IMR-90 (cell line): ENCODE measurements at regions not wholly inside any gene's neighbourhood (a gene's known extent, or its start where the extent isn't known, plus 50 kb on each side); places are given as distances from the start of the nearest gene placed in this dataset.

Experiments
- ATAC-seq: fragments of 200-7000 bp; cut with Tn5 transposase; 2 replicates; pipeline ENCODE4 v1.9.1; 2020; ENCODE audit warnings: low read depth, mild to moderate bottlenecking, moderate library complexity
- BruUV-seq: library from RNA; stranded (reverse); fragments of 400-500 nt; replicated peaks from 2 replicates; lab custom pipeline; 2021; lab: Mats Ljungman, UMichigan
- CTCF ChIA-PET: fragments of 300-600 bp; formaldehyde crosslinking; extraction: SDS; loops from one replicate; lab custom pipeline; 2021; ENCODE audit warnings: antibody characterized with exemption; lab: Yijun Ruan, JAX
- POLR2A ChIA-PET: fragments of 300-600 bp; sonication (Branson Sonifier 250); formaldehyde crosslinking; loops from one replicate; lab custom pipeline; 2022; ENCODE audit warnings: antibody characterized with exemption; ENCODE audit not compliant: unreplicated experiment; lab: Charles Lee
- DNase-seq: peaks from one replicate; pipeline ENCODE4 v3.0.0; 2013
- H2AFZ ChIP-seq: replicated peaks from 2 replicates; pipeline ENCODE3; 2013; ENCODE audit warnings: low read length, mild to moderate bottlenecking; ENCODE audit not compliant: poor library complexity
- H2AK5ac ChIP-seq: 2 replicates; pipeline ENCODE4 v1.6.1; 2013; ENCODE audit warnings: low read depth, low read length, inconsistent platforms
- H2AK9ac ChIP-seq: replicated peaks from 2 replicates; pipeline ENCODE3; 2013; ENCODE audit warnings: mild to moderate bottlenecking, low read depth, low read length, moderate library complexity; ENCODE audit not compliant: poor library complexity
- H2BK120ac ChIP-seq: 2 replicates; pipeline ENCODE4 v1.6.1; 2013; ENCODE audit warnings: low read depth, low read length, inconsistent platforms
- H2BK15ac ChIP-seq: 3 replicates; pipeline ENCODE4 v1.6.1; 2013; ENCODE audit warnings: low read depth, low read length, inconsistent platforms
- H2BK20ac ChIP-seq: 2 replicates; pipeline ENCODE4 v1.6.1; 2013; ENCODE audit warnings: low read depth, mild to moderate bottlenecking, inconsistent platforms, low read length, moderate library complexity
- H2BK5ac ChIP-seq: 2 replicates; pipeline ENCODE4 v1.6.1; 2013; ENCODE audit warnings: mild to moderate bottlenecking, low read depth, low read length, inconsistent platforms; ENCODE audit not compliant: poor library complexity, severe bottlenecking
- H3K14ac ChIP-seq: replicated peaks from 2 replicates; pipeline ENCODE4 v1.6.1; 2013; ENCODE audit warnings: low read depth, low read length, inconsistent platforms
- H3K18ac ChIP-seq: 2 replicates; pipeline ENCODE4 v1.6.1; 2013; ENCODE audit warnings: low read depth, low read length, control low read depth
- H3K23ac ChIP-seq: 2 replicates; pipeline ENCODE4 v1.6.1; 2013; ENCODE audit warnings: low read depth, low read length, inconsistent platforms
- H3K27ac ChIP-seq: 2 replicates; pipeline ENCODE4 v1.5.1; 2013; ENCODE audit warnings: mild to moderate bottlenecking, control low read depth, low read length; ENCODE audit not compliant: insufficient read depth
- H3K27me3 ChIP-seq: 2 replicates; pipeline ENCODE4 v1.6.1; 2013; ENCODE audit warnings: low read length; ENCODE audit not compliant: control insufficient read depth, insufficient read depth
- H3K36me3 ChIP-seq: 2 replicates; pipeline ENCODE4 v1.6.1; 2013; ENCODE audit warnings: low read length, mixed read lengths; ENCODE audit not compliant: control insufficient read depth, insufficient read depth
- H3K4ac ChIP-seq: 2 replicates; pipeline ENCODE4 v1.6.1; 2013; ENCODE audit warnings: low read depth, low read length, inconsistent platforms
- H3K4me1 ChIP-seq: 2 replicates; pipeline ENCODE4 v1.6.1; 2013; ENCODE audit warnings: low read length, mixed read lengths; ENCODE audit not compliant: control insufficient read depth, insufficient read depth
- H3K4me2 ChIP-seq: 2 replicates; pipeline ENCODE4 v1.6.1; 2013; ENCODE audit warnings: low read depth, mild to moderate bottlenecking, control low read depth, low read length, moderate library complexity
- H3K4me3 ChIP-seq: 2 replicates; pipeline ENCODE4 v1.5.1; 2013; ENCODE audit warnings: low read depth, mild to moderate bottlenecking, control low read depth, low read length, moderate library complexity; ENCODE audit not compliant: insufficient read depth
- H3K56ac ChIP-seq: 2 replicates; pipeline ENCODE4 v1.6.1; 2013; ENCODE audit warnings: low read length, inconsistent platforms; ENCODE audit not compliant: insufficient read depth; ENCODE audit errors: extremely low read depth
- H3K79me1 ChIP-seq, 2 experiments: 2 replicates each; pipeline ENCODE4 v1.6.1; 2013; ENCODE audit warnings: low read length in 2 of 2, inconsistent platforms in 1 of 2, low read depth in 1 of 2
- H3K9ac ChIP-seq: 2 replicates; pipeline ENCODE4 v1.6.1; 2013; ENCODE audit warnings: low read depth, low read length, control low read depth
- H3K9me1 ChIP-seq: 2 replicates; pipeline ENCODE4 v1.6.1; 2013; ENCODE audit warnings: low read length, inconsistent platforms; ENCODE audit not compliant: insufficient read depth
- H3K9me3 ChIP-seq: 2 replicates; pipeline ENCODE4 v1.6.1; 2013; ENCODE audit warnings: low read length; ENCODE audit not compliant: control insufficient read depth, insufficient read depth
- H4K20me1 ChIP-seq: 2 replicates; pipeline ENCODE4 v1.6.1; 2013; ENCODE audit warnings: low read length, inconsistent platforms; ENCODE audit not compliant: insufficient read depth
- H4K5ac ChIP-seq: 2 replicates; pipeline ENCODE4 v1.6.1; 2013; ENCODE audit warnings: mild to moderate bottlenecking, low read depth, low read length, control low read depth
- H4K8ac ChIP-seq, 2 experiments: 2 replicates each; pipeline ENCODE4 v1.6.1; 2013; ENCODE audit warnings: low read depth in 2 of 2, low read length in 2 of 2, control low read depth in 1 of 2, inconsistent platforms in 1 of 2
- H4K91ac ChIP-seq: 2 replicates; pipeline ENCODE4 v1.6.1; 2013; ENCODE audit warnings: low read depth, low read length, inconsistent platforms; ENCODE audit not compliant: insufficient read depth
- BHLHE40 ChIP-seq: fragments of 150-350 bp; IDR thresholded peaks from 2 replicates; pipeline ENCODE4 v1.6.1; 2016; ENCODE audit warnings: mild to moderate bottlenecking, low read depth, low read length
- CEBPB ChIP-seq: IDR thresholded peaks from 2 replicates; pipeline ENCODE4 v1.6.1; 2012; ENCODE audit warnings: low read depth, low read length, improper control_type of control experiment
- CHD1 ChIP-seq: IDR thresholded peaks from 2 replicates; pipeline ENCODE4 v1.6.1; 2012; ENCODE audit warnings: low read depth, low read length, improper control_type of control experiment
- ELK1 ChIP-seq: fragments of 150-350 bp; IDR thresholded peaks from 2 replicates; pipeline ENCODE4 v1.6.1; 2016; ENCODE audit warnings: low read depth, mild to moderate bottlenecking, low read length, moderate library complexity, borderline replicate concordance
- MAFK ChIP-seq: IDR thresholded peaks from 2 replicates; pipeline ENCODE4 v1.6.1; 2012; ENCODE audit warnings: low read depth, low read length, improper control_type of control experiment
- MAZ ChIP-seq: IDR thresholded peaks from 2 replicates; pipeline ENCODE4 v1.6.1; 2012; ENCODE audit warnings: low read depth, mild to moderate bottlenecking, low read length, improper control_type of control experiment, moderate library complexity, borderline replicate concordance
- MXI1 ChIP-seq: IDR thresholded peaks from 2 replicates; pipeline ENCODE4 v1.6.1; 2012; ENCODE audit warnings: low read depth, mild to moderate bottlenecking, low read length, moderate library complexity, borderline replicate concordance
- NFE2L2 ChIP-seq: fragments of 150-350 bp; IDR thresholded peaks from 2 replicates; pipeline ENCODE4 v1.6.1; 2016; ENCODE audit warnings: low read depth, mild to moderate bottlenecking, low read length
- RAD21 ChIP-seq: IDR thresholded peaks from 2 replicates; pipeline ENCODE4 v1.6.1; 2012; ENCODE audit warnings: low read length, improper control_type of control experiment
- RCOR1 ChIP-seq: IDR thresholded peaks from 2 replicates; pipeline ENCODE4 v1.6.1; 2012; ENCODE audit warnings: mild to moderate bottlenecking, low read length, improper control_type of control experiment; ENCODE audit not compliant: insufficient replicate concordance
- RFX5 ChIP-seq: IDR thresholded peaks from 2 replicates; pipeline ENCODE4 v1.8.0; 2012; ENCODE audit warnings: low read depth, mild to moderate bottlenecking, low read length, moderate library complexity
- SMC3 ChIP-seq: fragments of 150-350 bp; IDR thresholded peaks from 2 replicates; pipeline ENCODE4 v1.6.1; 2016; ENCODE audit warnings: low read depth, mild to moderate bottlenecking, antibody characterized with exemption, low read length, moderate library complexity
- WGBS, 2 experiments: methylation state at CpG; one replicate each; pipeline versions ENCODE4 v1.1.5 to v1.1.7; 2013; ENCODE audit warnings: missing lambda C conversion rate in 2 of 2; ENCODE audit not compliant: insufficient read length in 1 of 2; ENCODE audit errors: extremely low coverage in 2 of 2; 5-methylcytosine and 5-hydroxymethylcytosine counted together
- dilution Hi-C: fragments of 300-500 bp; cut with HindIII; formaldehyde crosslinking; loops from one replicate; pipeline ENCODE4 v1.14.3; 2018; ENCODE audit warnings: low sequenced_read_pairs; ENCODE audit not compliant: unreplicated experiment
- in situ Hi-C: fragments of 300-500 bp; cut with MboI; formaldehyde crosslinking; loops from 3 replicates; pipeline ENCODE4 v1.14.3; 2019; ENCODE audit warnings: low sequenced_read_pairs, inconsistent platforms, mixed read lengths
- intact Hi-C: fragments of 100-400 bp; cut with micrococcal nuclease; formaldehyde crosslinking; loops from 2 replicates; pipeline ENCODE4 v1.10.0; 2022

GRCh38 chr6:14832427-14832826 is 413.4 kb upstream of the JARID2 start:
- H3K4me2 ChIP-seq, result no peak overlapping the region
- dilution Hi-C loops, result no loop called here
- H3K23ac ChIP-seq, result no peak overlapping the region
- DNase-seq (no peak), ATAC-seq (no peak)
- no peak overlapping the region for H3K27ac ChIP-seq
- no peak overlapping the region for H3K14ac ChIP-seq
- ChIA-PET POLR2A (no interaction called here), CTCF (no interaction called here)
- no TSS peak for BruUV-seq
- H2AFZ ChIP-seq, result no peak overlapping the region
- H2AK5ac ChIP-seq, result no peak overlapping the region
- no peak overlapping the region for H4K5ac ChIP-seq
- no peak overlapping the region for H3K9ac ChIP-seq
- no CpG with 5 or more reads among the region's 2 CpGs for WGBS, 2 experiments
- in situ Hi-C loops, result loop anchor here (25.0 kb wide), 1 partner anchor 620 kb away; no protein-coding TSS in a partner anchor
- H3K4me3 ChIP-seq, result no peak overlapping the region
- H3K79me1 ChIP-seq, result no peaks in the 10 kb centered on the region
- no peaks in the 10 kb centered on the region for H3K4me1 ChIP-seq
- no peaks in the 10 kb centered on the region for H3K9me1 ChIP-seq
- H2BK20ac ChIP-seq, result no peak overlapping the region
- intact Hi-C loops, result loop anchor here (10.0 kb wide), 1 partner anchor 792 kb away; no protein-coding TSS in a partner anchor
- H2BK5ac ChIP-seq, result no peak overlapping the region
- H2AK9ac ChIP-seq, result no peak overlapping the region
- no peak overlapping the region for H3K56ac ChIP-seq
- H3K18ac ChIP-seq, result no peak overlapping the region
- H4K8ac ChIP-seq, result no peak overlapping the region
- H3K27me3 ChIP-seq, result no peaks in the 10 kb centered on the region
- H2BK15ac ChIP-seq, result no peak overlapping the region
- H3K36me3 ChIP-seq, result no peaks in the 10 kb centered on the region
- H3K4ac ChIP-seq, result no peak overlapping the region
- H3K9me3 ChIP-seq, result no peaks in the 10 kb centered on the region
- no peaks in the 10 kb centered on the region for H4K20me1 ChIP-seq
- H4K91ac ChIP-seq, result no peak overlapping the region
- TF ChIP-seq RAD21 (no peak), MXI1 (no peak), CHD1 (no peak), SMC3 (no peak), RFX5 (no peak), MAZ (no peak), NFE2L2 (no peak), ELK1 (no peak), RCOR1 (no peak), CEBPB (no peak), MAFK (no peak), BHLHE40 (no peak)
- H2BK120ac ChIP-seq, result no peak overlapping the region
